HG03342 (cell line): ENCODE measurements at regions not wholly inside any gene's neighbourhood (a gene's known extent, or its start where the extent isn't known, plus 50 kb on each side); places are given as distances from the start of the nearest gene placed in this dataset.

ENCODE experiments used
- ATAC-seq: cut with Tn5 transposase; IDR thresholded peaks from one replicate; pipeline ENCODE4 v1.9.1; 2021; ENCODE audit warnings: mild to moderate bottlenecking, moderate library complexity; ENCODE audit not compliant: unreplicated experiment

GRCh38 chr3:86182606-86183005 lies 808.3 kb downstream of the VGLL3 start:
- ATAC-seq = no peak

GRCh38 chr3:86180696-86181095 lies 810.3 kb downstream of the VGLL3 start:
- ATAC-seq = no peak

- no peak for ATAC-seq
These were observed 812.9 kb downstream of the VGLL3 start for GRCh38 chr3:86178095-86178494.

GRCh38 chr3:86176445-86176784 lies 814.5 kb downstream of the VGLL3 start:
- ATAC-seq = no peak

- ATAC-seq = no peak
These were observed 815.1 kb downstream of the VGLL3 start for GRCh38 chr3:86175593-86176444.

GRCh38 chr3:86175051-86175536 lies 815.9 kb downstream of the VGLL3 start:
- no peak for ATAC-seq

GRCh38 chr3:86173401-86173800 lies 817.5 kb downstream of the VGLL3 start:
- ATAC-seq = no peak

GRCh38 chr3:86168512-86168911 lies 822.4 kb downstream of the VGLL3 start:
- ATAC-seq = no peak

GRCh38 chr3:86162521-86162920 lies 828.4 kb downstream of the VGLL3 start:
- ATAC-seq = no peak

GRCh38 chr3:86161493-86161892 lies 829.5 kb downstream of the VGLL3 start:
- no peak for ATAC-seq

- no peak for ATAC-seq
These were observed 838.3 kb downstream of the VGLL3 start for GRCh38 chr3:86152620-86153019.

- ATAC-seq = no peak
These were observed 841.9 kb downstream of the VGLL3 start for GRCh38 chr3:86149054-86149453.

GRCh38 chr3:86147119-86147518 lies 843.8 kb downstream of the VGLL3 start:
- ATAC-seq = no peak

GRCh38 chr3:86126552-86126951 lies 864.4 kb downstream of the VGLL3 start:
- ATAC-seq = no peak
